ENCODE measurements at regions not wholly inside any gene's neighbourhood (a gene's known extent, or its start where the extent isn't known, plus 50 kb on each side); places are given as distances from the start of the nearest gene placed in this dataset.

DNA sequence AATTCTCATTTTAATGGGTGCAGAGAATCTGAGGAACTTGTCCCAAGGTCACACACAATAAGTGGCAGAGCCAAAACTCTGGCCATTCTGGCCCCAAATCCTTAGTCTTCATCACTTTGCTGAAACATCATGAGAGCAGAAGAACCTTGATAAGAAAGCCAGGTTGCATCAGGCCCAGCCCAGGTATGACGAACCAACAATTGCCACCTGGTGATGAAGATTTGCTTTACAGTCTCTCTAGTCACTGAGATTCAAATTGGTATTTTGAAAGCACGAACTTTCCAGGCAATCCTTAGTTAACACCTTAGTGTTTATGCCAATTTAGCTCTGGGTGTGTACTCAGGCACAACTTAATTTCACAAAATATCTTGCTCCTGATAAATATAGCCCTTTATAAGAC, 502.7 kb upstream of the HTR2A start:
- POLR2A ChIA-PET: no interaction called here

DNA sequence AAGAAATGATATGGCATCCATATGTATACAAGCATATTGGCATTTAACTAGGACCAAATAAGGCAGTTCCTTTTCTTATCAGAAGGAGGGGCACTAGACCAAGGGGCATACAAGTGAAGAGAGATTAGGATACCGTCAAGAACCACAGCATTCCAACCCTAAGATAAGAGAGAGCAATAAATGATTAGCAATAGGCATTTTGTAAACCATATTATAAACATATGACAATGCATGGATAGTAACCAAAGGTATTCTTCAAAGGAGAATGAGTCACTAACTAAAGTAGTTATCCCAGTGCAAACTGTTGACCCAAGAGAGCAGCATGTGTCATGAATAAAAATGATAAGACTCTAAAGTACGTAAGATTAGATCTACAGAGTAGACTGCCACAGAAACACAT, 500.9 kb upstream of the HTR2A start:
- 100% methylated on average over 1 of the region's 2 CpGs for WGBS (ENCODE audit: insufficient coverage)
- H3K4me3 Mint-ChIP-seq: no peak overlapping the region
- H3K27ac Mint-ChIP-seq: no peak overlapping the region
- Histone ChIP-seq H3K27me3 (replicated peaks in 1 of 4; ENCODE audit: control extremely low read depth in 1 of 4, control insufficient read depth in 3 of 4, insufficient read depth in 4 of 4, low read length in 3 of 4) (no peaks in the 10 kb centered on the region), H3K9me3 (ENCODE audit: control extremely low read depth in 1 of 3, control insufficient read depth in 2 of 3, insufficient read depth in 1 of 3, low read length in 2 of 3) (no peaks in the 10 kb centered on the region), H3K79me2 (ENCODE audit: control insufficient read depth, insufficient read depth, low read length) (no peaks in the 10 kb centered on the region), H3K4me3 (ENCODE audit: control extremely low read depth in 1 of 5, extremely low read depth in 1 of 5, insufficient read depth in 1 of 5, low read depth in 2 of 5, low read length in 4 of 5) (no peak overlapping the region), H3K36me3 (replicated peaks in 1 of 2; ENCODE audit: control extremely low read depth in 1 of 2, control insufficient read depth in 1 of 2, extremely low read depth in 1 of 2, insufficient read depth in 2 of 2, low read length in 1 of 2) (no peaks in the 10 kb centered on the region), H3K4me2 (replicated peaks; ENCODE audit: low read depth, low read length, poor library complexity, severe bottlenecking) (no peak overlapping the region), H4K20me1 (ENCODE audit: control insufficient read depth, insufficient read depth, low read length, poor library complexity, severe bottlenecking) (no peaks in the 10 kb centered on the region), H3K9ac (ENCODE audit: low read length) (no peak overlapping the region), H2AFZ (ENCODE audit: insufficient read depth, low read depth, low read length, poor library complexity, severe bottlenecking) (no peak overlapping the region), H3K4me1 (ENCODE audit: control insufficient read depth in 2 of 2, insufficient read depth in 2 of 2, low read length in 2 of 2) (no peaks in the 10 kb centered on the region), H3K27ac (ENCODE audit: low read length in 2 of 2) (no peak overlapping the region)
- ATAC-seq (ENCODE audit: low read depth) (no peak), DNase-seq (no peak)
- H3K9me3 Mint-ChIP-seq (ENCODE audit: insufficient read depth): no peaks in the 10 kb centered on the region
- no peaks in the 10 kb centered on the region for H3K27me3 Mint-ChIP-seq
- H3K4me1 Mint-ChIP-seq: no peaks in the 10 kb centered on the region
- CTCF ChIA-PET: interaction anchor here (0.6 kb wide), 1 partner anchor 435 kb away, joined by 3 read pairs; no protein-coding TSS in a partner anchor
- POLR2A ChIA-PET: no interaction called here
- TF ChIP-seq, protein P1, sequence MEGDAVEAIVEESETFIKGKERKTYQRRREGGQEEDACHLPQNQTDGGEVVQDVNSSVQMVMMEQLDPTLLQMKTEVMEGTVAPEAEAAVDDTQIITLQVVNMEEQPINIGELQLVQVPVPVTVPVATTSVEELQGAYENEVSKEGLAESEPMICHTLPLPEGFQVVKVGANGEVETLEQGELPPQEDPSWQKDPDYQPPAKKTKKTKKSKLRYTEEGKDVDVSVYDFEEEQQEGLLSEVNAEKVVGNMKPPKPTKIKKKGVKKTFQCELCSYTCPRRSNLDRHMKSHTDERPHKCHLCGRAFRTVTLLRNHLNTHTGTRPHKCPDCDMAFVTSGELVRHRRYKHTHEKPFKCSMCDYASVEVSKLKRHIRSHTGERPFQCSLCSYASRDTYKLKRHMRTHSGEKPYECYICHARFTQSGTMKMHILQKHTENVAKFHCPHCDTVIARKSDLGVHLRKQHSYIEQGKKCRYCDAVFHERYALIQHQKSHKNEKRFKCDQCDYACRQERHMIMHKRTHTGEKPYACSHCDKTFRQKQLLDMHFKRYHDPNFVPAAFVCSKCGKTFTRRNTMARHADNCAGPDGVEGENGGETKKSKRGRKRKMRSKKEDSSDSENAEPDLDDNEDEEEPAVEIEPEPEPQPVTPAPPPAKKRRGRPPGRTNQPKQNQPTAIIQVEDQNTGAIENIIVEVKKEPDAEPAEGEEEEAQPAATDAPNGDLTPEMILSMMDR (IDR thresholded peaks at IDR 0.05): no peak
- no peak for TF ChIP-seq EZH2 (IDR thresholded peaks at IDR 0.05; ENCODE audit: borderline replicate concordance, insufficient read depth, low read depth, low read length, poor library complexity, severe bottlenecking)
- intact Hi-C loops (cut with micrococcal nuclease): no loop called here

More for the DNA sequence above, 502.7 kb upstream of the HTR2A start:
- Histone ChIP-seq H3K79me2 (ENCODE audit: control insufficient read depth, insufficient read depth, low read length) (no peaks in the 10 kb centered on the region), H4K20me1 (ENCODE audit: control insufficient read depth, insufficient read depth, low read length, poor library complexity, severe bottlenecking) (no peaks in the 10 kb centered on the region), H3K27ac (ENCODE audit: low read length in 2 of 2) (no peak overlapping the region), H3K4me3 (ENCODE audit: control extremely low read depth in 1 of 5, extremely low read depth in 1 of 5, insufficient read depth in 1 of 5, low read depth in 2 of 5, low read length in 4 of 5) (no peak overlapping the region), H2AFZ (ENCODE audit: insufficient read depth, low read depth, low read length, poor library complexity, severe bottlenecking) (no peak overlapping the region), H3K36me3 (replicated peaks in 1 of 2; ENCODE audit: control extremely low read depth in 1 of 2, control insufficient read depth in 1 of 2, extremely low read depth in 1 of 2, insufficient read depth in 2 of 2, low read length in 1 of 2) (no peaks in the 10 kb centered on the region), H3K9ac (ENCODE audit: low read length) (no peak overlapping the region), H3K27me3 (replicated peaks in 1 of 4; ENCODE audit: control extremely low read depth in 1 of 4, control insufficient read depth in 3 of 4, insufficient read depth in 4 of 4, low read length in 3 of 4) (no peaks in the 10 kb centered on the region), H3K4me1 (ENCODE audit: control insufficient read depth in 2 of 2, insufficient read depth in 2 of 2, low read length in 2 of 2) (no peaks in the 10 kb centered on the region), H3K9me3 (ENCODE audit: control extremely low read depth in 1 of 3, control insufficient read depth in 2 of 3, insufficient read depth in 1 of 3, low read length in 2 of 3) (no peaks in the 10 kb centered on the region), H3K4me2 (replicated peaks; ENCODE audit: low read depth, low read length, poor library complexity, severe bottlenecking) (no peak overlapping the region)
- TF ChIP-seq EZH2 (IDR thresholded peaks at IDR 0.05; ENCODE audit: borderline replicate concordance, insufficient read depth, low read depth, low read length, poor library complexity, severe bottlenecking): no peak
- TF ChIP-seq, protein P1 (IDR thresholded peaks at IDR 0.05): no peak
- no peak overlapping the region for H3K4me3 Mint-ChIP-seq
- H3K9me3 Mint-ChIP-seq (ENCODE audit: insufficient read depth): no peaks in the 10 kb centered on the region
- 92% methylated on average over 1 of the region's 2 CpGs for WGBS (ENCODE audit: insufficient coverage)
- H3K4me1 Mint-ChIP-seq: no peaks in the 10 kb centered on the region
- no peak overlapping the region for H3K27ac Mint-ChIP-seq
- no peak for ATAC-seq (ENCODE audit: low read depth)
- DNase-seq: no peak
- no peaks in the 10 kb centered on the region for H3K27me3 Mint-ChIP-seq
- CTCF ChIA-PET: no interaction called here
- intact Hi-C loops (cut with micrococcal nuclease): no loop called here

All from B cell (primary cell).